ENCODE measurements at regions not wholly inside any gene's neighbourhood (a gene's known extent, or its start where the extent isn't known, plus 50 kb on each side); places are given as distances from the start of the nearest gene placed in this dataset.

- DNase-seq (ENCODE audit: insufficient read length, low spot score) (no peak), FAIRE-seq (no peak)
- TF ChIP-seq POLR2A (IDR thresholded peaks at IDR 0.05; ENCODE audit: low read depth, low read length), result no peak
- no peak for TF ChIP-seq POLR2AphosphoS5 (IDR thresholded peaks at IDR 0.05; ENCODE audit: low read depth, low read length)
- no peak for TF ChIP-seq POU2F2 (IDR thresholded peaks at IDR 0.05; ENCODE audit: low read depth, low read length)
- TF ChIP-seq SPI1 (IDR thresholded peaks at IDR 0.05; ENCODE audit: low read depth, low read length), result no peak
- TF ChIP-seq PAX5 (IDR thresholded peaks at IDR 0.05; ENCODE audit: insufficient read depth, low read length, severe bottlenecking), result no peak
- TF ChIP-seq TAF1 (IDR thresholded peaks at IDR 0.05; ENCODE audit: low read depth, low read length), result no peak
Measured at GRCh38 chr16:65728652-65729051, 606.8 kb upstream of the CDH11 start.

GRCh38 chr16:65728167-65728566 is 606.3 kb upstream of the CDH11 start:
- TF ChIP-seq POLR2AphosphoS5 (IDR thresholded peaks at IDR 0.05; ENCODE audit: low read depth, low read length) (no peak), POU2F2 (IDR thresholded peaks at IDR 0.05; ENCODE audit: low read depth, low read length) (no peak), SPI1 (IDR thresholded peaks at IDR 0.05; ENCODE audit: low read depth, low read length) (no peak), PAX5 (IDR thresholded peaks at IDR 0.05; ENCODE audit: insufficient read depth, low read length, severe bottlenecking) (no peak), POLR2A (IDR thresholded peaks at IDR 0.05; ENCODE audit: low read depth, low read length) (no peak), TAF1 (IDR thresholded peaks at IDR 0.05; ENCODE audit: low read depth, low read length) (no peak)
- FAIRE-seq (no peak), DNase-seq (ENCODE audit: insufficient read length, low spot score) (no peak)

- DNase-seq (ENCODE audit: insufficient read length, low spot score) (no peak), FAIRE-seq (no peak)
- TF ChIP-seq POLR2A (IDR thresholded peaks at IDR 0.05; ENCODE audit: low read depth, low read length) (no peak), TAF1 (IDR thresholded peaks at IDR 0.05; ENCODE audit: low read depth, low read length) (no peak), POU2F2 (IDR thresholded peaks at IDR 0.05; ENCODE audit: low read depth, low read length) (no peak), SPI1 (IDR thresholded peaks at IDR 0.05; ENCODE audit: low read depth, low read length) (no peak), POLR2AphosphoS5 (IDR thresholded peaks at IDR 0.05; ENCODE audit: low read depth, low read length) (no peak), PAX5 (IDR thresholded peaks at IDR 0.05; ENCODE audit: insufficient read depth, low read length, severe bottlenecking) (no peak)
Measured at GRCh38 chr16:65727534-65728137, 605.8 kb upstream of the CDH11 start.

GRCh38 chr16:65725156-65725845 is 603.4 kb upstream of the CDH11 start:
- DNase-seq (ENCODE audit: insufficient read length, low spot score), result no peak
- no peak for FAIRE-seq
- no peak for TF ChIP-seq POLR2A (IDR thresholded peaks at IDR 0.05; ENCODE audit: low read depth, low read length)
- no peak for TF ChIP-seq PAX5 (IDR thresholded peaks at IDR 0.05; ENCODE audit: insufficient read depth, low read length, severe bottlenecking)
- TF ChIP-seq SPI1 (IDR thresholded peaks at IDR 0.05; ENCODE audit: low read depth, low read length), result no peak
- TF ChIP-seq POU2F2 (IDR thresholded peaks at IDR 0.05; ENCODE audit: low read depth, low read length), result no peak
- no peak for TF ChIP-seq TAF1 (IDR thresholded peaks at IDR 0.05; ENCODE audit: low read depth, low read length)
- no peak for TF ChIP-seq POLR2AphosphoS5 (IDR thresholded peaks at IDR 0.05; ENCODE audit: low read depth, low read length)

GRCh38 chr16:65722429-65722828 is 600.6 kb upstream of the CDH11 start:
- no peak for FAIRE-seq
- TF ChIP-seq SPI1 (IDR thresholded peaks at IDR 0.05; ENCODE audit: low read depth, low read length) (no peak), POU2F2 (IDR thresholded peaks at IDR 0.05; ENCODE audit: low read depth, low read length) (no peak), POLR2A (IDR thresholded peaks at IDR 0.05; ENCODE audit: low read depth, low read length) (no peak)

GRCh38 chr16:65717846-65718245 is 596.0 kb upstream of the CDH11 start:
- no peak for FAIRE-seq
- DNase-seq (ENCODE audit: insufficient read length, low spot score), result no peak
- TF ChIP-seq TAF1 (IDR thresholded peaks at IDR 0.05; ENCODE audit: low read depth, low read length) (no peak), PAX5 (IDR thresholded peaks at IDR 0.05; ENCODE audit: insufficient read depth, low read length, severe bottlenecking) (no peak), POLR2AphosphoS5 (IDR thresholded peaks at IDR 0.05; ENCODE audit: low read depth, low read length) (no peak), POU2F2 (IDR thresholded peaks at IDR 0.05; ENCODE audit: low read depth, low read length) (no peak), POLR2A (IDR thresholded peaks at IDR 0.05; ENCODE audit: low read depth, low read length) (no peak), SPI1 (IDR thresholded peaks at IDR 0.05; ENCODE audit: low read depth, low read length) (no peak)

More at GRCh38 chr16:65722429-65722828, 600.6 kb upstream of the CDH11 start:
- no peak for DNase-seq (ENCODE audit: insufficient read length, low spot score)

- DNase-seq (ENCODE audit: insufficient read length, low spot score) (no peak), FAIRE-seq (no peak)
- TF ChIP-seq SPI1 (IDR thresholded peaks at IDR 0.05; ENCODE audit: low read depth, low read length), result no peak
- no peak for TF ChIP-seq POLR2AphosphoS5 (IDR thresholded peaks at IDR 0.05; ENCODE audit: low read depth, low read length)
- TF ChIP-seq TAF1 (IDR thresholded peaks at IDR 0.05; ENCODE audit: low read depth, low read length), result no peak
- no peak for TF ChIP-seq POLR2A (IDR thresholded peaks at IDR 0.05; ENCODE audit: low read depth, low read length)
Measured at GRCh38 chr16:65716737-65717700, 595.2 kb upstream of the CDH11 start.

GRCh38 chr16:65713181-65713808 is 591.4 kb upstream of the CDH11 start:
- TF ChIP-seq POLR2AphosphoS5 (IDR thresholded peaks at IDR 0.05; ENCODE audit: low read depth, low read length) (no peak), POU2F2 (IDR thresholded peaks at IDR 0.05; ENCODE audit: low read depth, low read length) (no peak), POLR2A (IDR thresholded peaks at IDR 0.05; ENCODE audit: low read depth, low read length) (no peak), TAF1 (IDR thresholded peaks at IDR 0.05; ENCODE audit: low read depth, low read length) (no peak), PAX5 (IDR thresholded peaks at IDR 0.05; ENCODE audit: insufficient read depth, low read length, severe bottlenecking) (no peak), SPI1 (IDR thresholded peaks at IDR 0.05; ENCODE audit: low read depth, low read length) (no peak)
- DNase-seq (ENCODE audit: insufficient read length, low spot score) (no peak), FAIRE-seq (no peak)

- FAIRE-seq, result no peak
- TF ChIP-seq POLR2A (IDR thresholded peaks at IDR 0.05; ENCODE audit: low read depth, low read length), result no peak
- no peak for TF ChIP-seq PAX5 (IDR thresholded peaks at IDR 0.05; ENCODE audit: insufficient read depth, low read length, severe bottlenecking)
- no peak for TF ChIP-seq POLR2AphosphoS5 (IDR thresholded peaks at IDR 0.05; ENCODE audit: low read depth, low read length)
- TF ChIP-seq POU2F2 (IDR thresholded peaks at IDR 0.05; ENCODE audit: low read depth, low read length), result no peak
- no peak for TF ChIP-seq SPI1 (IDR thresholded peaks at IDR 0.05; ENCODE audit: low read depth, low read length)
- TF ChIP-seq TAF1 (IDR thresholded peaks at IDR 0.05; ENCODE audit: low read depth, low read length), result no peak
- no peak for DNase-seq (ENCODE audit: insufficient read length, low spot score)
Measured at GRCh38 chr16:65710107-65710506, 588.2 kb upstream of the CDH11 start.
